ENCODE measurements at regions not wholly inside any gene's neighbourhood (a gene's known extent, or its start where the extent isn't known, plus 50 kb on each side); places are given as distances from the start of the nearest gene placed in this dataset.
A peak's percentile ranks its signal among the peaks of the same experiment; 100 is the strongest.

DNA sequence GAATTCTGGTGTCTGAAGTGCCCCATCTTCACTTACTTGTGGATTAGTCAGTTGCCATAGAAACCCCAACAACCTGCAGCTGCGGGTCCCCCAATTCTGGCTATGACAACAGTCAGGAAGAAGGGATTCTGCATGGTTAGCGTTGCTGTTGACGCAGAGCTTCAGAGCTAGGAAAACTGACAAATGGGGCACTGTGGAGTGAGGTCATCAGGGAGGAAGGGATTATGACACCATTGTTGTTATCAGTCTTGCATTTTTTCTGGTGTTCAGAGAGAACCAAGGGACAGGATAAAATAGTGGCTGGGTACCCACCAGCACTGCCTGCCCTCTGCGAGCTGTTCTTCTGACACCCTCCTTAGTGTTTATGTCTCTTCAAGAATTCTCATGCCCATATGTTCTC, 367.7 kb upstream of the ARRDC4 start:
- intact Hi-C loops (cut with DNase I), result no loop called here
- no peak for ATAC-seq
- no peak for DNase-seq (ENCODE audit: missing footprints)

DNA sequence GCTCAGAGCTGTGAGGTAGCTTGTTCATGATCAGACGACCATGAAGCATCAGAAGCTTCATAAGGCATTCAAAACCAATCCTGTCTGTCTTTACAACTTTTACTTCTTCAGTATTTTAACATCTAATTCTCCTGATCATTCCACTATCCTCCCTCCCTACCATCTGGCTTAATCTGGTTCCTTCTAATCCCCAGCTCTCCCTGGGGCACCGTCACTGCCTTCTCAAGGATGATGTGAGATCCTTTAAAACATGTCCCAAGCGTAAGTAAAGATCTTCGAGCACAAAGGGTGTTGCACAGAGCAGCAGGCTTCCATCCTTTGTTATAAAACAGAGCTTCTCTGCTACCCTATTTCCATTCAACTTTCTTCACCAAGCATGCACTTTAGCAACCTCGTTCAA, 362.7 kb upstream of the ARRDC4 start:
- DNase-seq (ENCODE audit: missing footprints) (no peak), ATAC-seq (no peak)
- intact Hi-C loops (cut with DNase I), result no loop called here

DNA sequence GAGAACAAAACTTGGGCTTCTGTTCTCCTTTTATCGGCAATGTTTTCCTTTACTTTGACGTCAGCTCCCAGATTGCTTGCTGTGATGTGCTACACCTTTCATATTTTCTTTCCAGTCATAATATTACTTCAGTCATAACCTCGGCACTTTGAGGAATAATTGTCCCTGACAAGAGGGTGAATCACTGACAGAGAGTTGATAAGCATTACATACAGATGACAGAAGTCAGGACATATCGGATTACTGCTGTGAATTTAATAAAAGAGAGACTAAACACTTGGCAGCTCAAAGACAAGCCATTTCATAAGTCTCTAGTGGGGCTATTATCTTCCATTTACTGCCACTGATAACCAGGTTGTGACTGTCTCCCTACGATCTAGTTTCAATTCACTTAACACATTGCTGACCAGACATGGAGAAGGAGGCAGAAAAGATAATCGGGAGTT, 362.1 kb upstream of the ARRDC4 start:
- intact Hi-C loops (cut with DNase I), result no loop called here
- DNase-seq (ENCODE audit: missing footprints) (no peak), ATAC-seq (no peak)

DNA sequence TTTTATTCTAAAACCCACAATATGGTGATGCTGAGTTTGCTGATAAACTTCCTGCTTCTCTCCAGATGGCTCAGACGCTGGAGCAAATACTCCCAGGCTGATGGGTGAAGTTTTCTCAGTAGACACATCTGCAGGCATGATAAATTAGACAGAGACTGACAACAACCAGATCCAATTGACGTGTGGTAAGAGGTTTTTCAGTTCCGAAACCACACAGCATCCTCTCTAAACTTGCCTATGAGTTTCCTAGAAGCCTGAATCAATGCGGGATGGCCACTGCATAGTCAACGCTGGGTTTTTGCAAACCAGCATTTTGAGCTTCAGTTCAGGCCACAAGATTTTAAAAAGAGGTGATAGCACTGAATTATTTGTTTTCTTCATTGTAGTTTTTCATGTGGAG, 360.3 kb upstream of the ARRDC4 start:
- DNase-seq (ENCODE audit: missing footprints), result no peak
- intact Hi-C loops (cut with DNase I), result no loop called here
- no peak for ATAC-seq

DNA sequence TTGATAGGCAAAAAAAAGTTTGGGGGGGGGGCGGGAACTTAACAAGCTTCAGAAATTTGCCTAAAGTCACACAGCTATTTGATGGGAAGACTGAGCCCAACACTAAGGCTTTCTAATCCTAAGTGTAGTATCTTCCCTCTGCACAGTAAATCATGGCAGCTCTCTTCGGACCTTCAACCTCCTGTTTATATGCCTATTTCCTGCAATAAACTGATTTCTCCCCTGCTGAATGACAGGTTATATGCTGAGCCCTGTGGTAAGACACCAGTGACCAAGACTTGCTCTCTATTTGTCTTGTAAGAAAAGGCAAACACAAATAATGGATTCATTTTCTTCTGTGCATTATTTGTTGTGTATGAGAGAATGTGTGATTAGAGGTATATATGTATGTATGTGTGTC, 355.8 kb upstream of the ARRDC4 start:
- intact Hi-C loops (cut with DNase I), result no loop called here
- no peak for ATAC-seq
- DNase-seq (ENCODE audit: missing footprints), result no peak

DNA sequence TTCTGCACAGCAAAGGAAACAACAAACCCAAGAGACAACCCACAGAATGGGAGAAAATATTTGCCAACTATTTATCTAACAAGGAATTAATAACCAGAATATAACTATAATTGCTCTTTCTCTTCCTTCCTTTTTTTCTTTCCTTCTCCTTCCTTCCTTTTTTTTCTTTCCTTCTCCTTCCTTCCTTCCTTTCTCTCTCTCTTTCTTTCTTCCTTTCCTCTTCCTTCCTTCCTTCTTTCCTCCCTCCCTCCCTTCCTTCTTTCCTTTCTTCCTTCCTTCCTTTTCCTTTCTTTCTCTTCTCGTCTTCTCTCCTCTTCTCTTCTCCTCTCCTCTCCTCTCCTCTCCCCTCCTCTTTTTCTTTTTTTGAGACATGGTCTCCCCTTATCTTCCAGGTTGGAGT, 345.4 kb upstream of the ARRDC4 start:
- DNase-seq (ENCODE audit: missing footprints), result no peak
- ATAC-seq, result no peak
- intact Hi-C loops (cut with DNase I), result no loop called here

DNA sequence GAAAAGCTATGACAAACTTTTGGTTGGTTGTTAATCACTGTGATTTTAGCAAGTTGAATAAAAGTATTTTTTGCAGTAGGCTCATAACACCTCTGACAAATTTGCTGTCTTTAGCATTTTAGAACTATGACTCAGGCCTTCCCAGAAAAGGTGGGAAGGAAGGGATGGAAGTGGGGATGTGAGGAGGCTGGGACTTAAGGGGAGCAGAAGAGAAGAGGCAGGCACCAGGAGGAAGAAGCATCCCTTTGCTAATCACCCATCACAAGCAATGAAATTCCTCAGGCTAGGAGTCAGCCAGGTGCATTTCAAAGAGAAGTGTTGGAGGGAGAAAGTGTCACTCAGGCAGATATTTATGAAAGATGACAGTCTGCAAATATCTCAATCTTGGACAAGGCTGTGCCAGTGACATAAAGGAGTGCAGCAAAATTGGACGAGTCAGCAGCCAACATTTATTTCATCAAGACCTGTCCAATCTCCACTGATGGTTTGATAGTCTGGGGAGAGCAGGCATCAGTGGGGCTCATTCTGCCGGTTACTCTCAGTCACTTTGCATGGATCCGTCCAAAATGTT, 337.3 kb upstream of the ARRDC4 start:
- intact Hi-C loops (cut with DNase I), result no loop called here
- ATAC-seq (no peak), DNase-seq (ENCODE audit: missing footprints) (no peak)

DNA sequence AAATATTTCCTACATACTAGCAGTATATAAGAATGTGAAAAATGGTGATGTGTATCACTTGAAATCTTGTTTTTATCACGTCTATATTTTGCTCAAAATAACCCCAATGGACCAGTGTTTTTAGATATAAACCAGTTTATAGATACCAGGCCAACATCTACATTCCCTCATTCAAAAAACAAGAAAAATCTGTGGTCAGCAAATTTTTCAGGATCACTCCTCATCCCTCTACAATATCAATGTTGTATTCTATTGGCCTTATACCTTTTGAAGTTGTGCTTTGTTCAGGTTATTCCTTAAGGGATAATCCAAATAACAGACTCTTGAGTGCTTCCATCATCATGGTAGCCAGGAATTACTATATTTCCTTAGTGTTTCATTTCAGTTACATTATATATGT, 332.9 kb upstream of the ARRDC4 start:
- ATAC-seq (no peak), DNase-seq (ENCODE audit: missing footprints) (no peak)
- intact Hi-C loops (cut with DNase I), result no loop called here

DNA sequence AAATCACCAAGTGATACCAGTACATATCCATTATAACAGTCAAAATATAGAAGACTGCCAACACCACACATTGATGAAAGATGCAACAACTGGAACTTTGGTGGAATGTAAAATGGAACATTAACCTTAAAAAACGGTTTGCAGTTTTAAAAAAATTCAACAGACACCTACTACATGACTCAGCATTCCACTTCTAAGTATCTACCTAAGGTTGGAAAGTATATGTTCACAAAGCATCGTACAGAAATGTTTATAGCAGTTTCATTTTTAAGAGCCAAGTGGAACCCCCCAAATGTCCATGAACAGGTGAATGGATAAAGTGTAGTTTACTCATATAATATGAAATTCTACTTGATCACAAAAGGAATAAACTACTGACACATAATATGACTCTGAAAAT, 314.7 kb upstream of the ARRDC4 start:
- no peak for ATAC-seq
- no peak for DNase-seq (ENCODE audit: missing footprints)
- intact Hi-C loops (cut with DNase I), result no loop called here

DNA sequence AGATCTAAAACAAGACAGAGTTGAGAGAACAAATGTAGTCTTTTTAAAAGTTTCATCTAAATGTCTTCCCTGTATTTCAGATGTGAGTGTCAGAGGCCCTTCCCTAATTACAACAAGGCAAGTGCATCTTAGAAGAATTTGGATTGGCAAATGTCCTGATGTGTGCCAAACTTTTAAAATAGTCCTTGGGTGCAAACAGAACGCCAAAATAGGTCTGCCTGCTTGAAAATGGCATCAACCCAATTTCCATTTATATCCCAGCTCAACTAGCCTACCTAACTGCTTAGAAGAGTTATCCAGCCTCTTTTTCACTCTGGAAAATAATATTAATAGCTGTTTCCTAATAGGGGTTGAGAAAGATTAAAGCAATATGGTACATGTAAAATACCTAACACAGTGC, 311.8 kb upstream of the ARRDC4 start:
- intact Hi-C loops (cut with DNase I), result no loop called here
- DNase-seq (ENCODE audit: missing footprints), result no peak
- no peak for ATAC-seq

DNA sequence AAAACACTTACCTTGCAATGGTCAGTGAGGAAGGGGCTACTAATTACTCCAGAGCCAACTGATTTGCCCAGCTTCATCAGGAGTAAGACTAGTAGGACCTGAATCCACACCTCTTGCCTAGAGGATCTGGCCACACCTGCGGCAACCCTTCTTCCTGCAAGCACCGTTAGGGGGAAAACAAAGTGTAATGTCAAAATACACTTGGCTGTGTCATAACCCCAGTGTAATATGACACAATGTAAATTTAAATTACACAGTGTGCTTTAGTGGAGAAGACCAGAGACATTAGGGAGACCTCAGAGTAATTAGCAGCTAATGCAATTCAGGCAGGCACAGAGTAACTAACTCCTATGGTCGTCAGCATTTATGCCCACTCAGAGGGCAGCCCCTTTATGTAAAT, 308.5 kb upstream of the ARRDC4 start:
- intact Hi-C loops (cut with DNase I), result no loop called here

DNA sequence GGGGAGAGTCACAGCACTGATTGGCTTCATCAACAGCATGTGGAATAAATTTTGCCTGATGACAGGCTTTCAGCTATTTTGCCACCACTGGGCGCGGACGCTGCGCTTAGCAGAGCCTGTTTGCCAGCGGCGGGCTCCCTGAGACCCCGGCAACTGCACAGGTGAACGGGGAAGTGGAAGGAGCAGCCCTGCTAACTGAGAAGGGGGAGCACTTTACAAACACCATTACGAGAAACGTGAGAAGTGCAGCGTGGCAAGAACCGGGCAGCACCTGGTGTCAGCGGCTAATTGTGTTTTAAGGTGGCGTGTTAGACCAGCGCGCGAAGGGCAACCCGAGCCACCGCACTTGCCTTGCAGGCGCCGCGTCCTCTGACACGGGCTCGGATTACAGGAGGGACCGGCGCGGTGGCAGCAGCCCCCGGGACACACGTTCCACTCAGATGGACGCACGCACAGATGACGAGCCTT, 307.8 kb upstream of the ARRDC4 start:
- DNase-seq (ENCODE audit: missing footprints) (peak; percentile 63), ATAC-seq (no peak)
- intact Hi-C loops (cut with DNase I), result no loop called here

More for the DNA sequence above, 308.5 kb upstream of the ARRDC4 start:
- no peak for ATAC-seq
- no peak for DNase-seq (ENCODE audit: missing footprints)

DNA sequence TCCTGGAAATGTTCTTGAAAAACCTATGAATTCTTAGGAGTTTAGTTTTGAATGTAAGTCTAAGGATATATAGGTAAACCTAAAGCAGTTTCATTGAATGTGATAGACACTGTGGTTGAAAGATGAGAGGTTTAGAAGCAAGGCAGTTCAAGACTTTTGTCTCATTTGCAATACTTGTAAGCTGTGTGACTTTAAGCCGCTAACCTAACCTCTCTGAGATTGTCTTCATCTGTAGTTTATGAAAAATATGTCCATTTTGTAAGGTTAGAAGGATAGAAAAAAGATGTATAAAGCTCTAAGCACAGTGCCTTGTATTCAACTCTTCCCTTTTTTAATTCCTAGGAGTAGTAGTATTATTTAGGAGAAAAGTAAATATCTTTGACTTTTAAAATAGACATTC, 306.6 kb upstream of the ARRDC4 start:
- no peak for DNase-seq (ENCODE audit: missing footprints)
- no peak for ATAC-seq
- intact Hi-C loops (cut with DNase I), result no loop called here

DNA sequence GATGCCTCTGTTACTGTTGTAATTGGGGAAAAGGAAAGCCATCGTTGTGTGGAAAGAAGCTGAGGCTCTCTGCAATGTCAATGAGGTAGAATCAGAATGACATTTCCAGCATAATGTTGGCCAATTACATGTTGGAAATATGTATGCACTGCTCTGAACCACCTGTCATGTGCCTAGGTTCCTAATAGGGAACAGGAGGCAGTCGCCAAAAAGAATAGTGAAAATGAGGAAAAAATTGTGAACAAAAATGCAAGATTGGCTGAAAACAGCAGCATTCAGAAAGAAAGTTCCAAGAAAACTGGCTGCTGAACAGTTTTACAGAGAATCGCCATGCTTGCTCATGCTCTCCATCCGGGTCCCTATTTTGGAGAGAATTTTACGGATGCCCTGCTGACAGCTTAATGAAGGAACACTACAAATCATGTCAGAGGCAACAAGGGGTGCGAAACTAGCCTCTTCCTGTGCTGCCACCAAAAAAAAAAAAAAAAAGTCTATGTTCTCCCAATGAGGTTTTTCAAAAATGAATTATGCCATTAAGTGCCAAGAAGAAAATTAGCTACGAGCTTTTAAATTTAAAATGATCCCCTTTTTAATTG, 305.9 kb upstream of the ARRDC4 start:
- ATAC-seq (no peak), DNase-seq (ENCODE audit: missing footprints) (no peak)
- intact Hi-C loops (cut with DNase I), result no loop called here

DNA sequence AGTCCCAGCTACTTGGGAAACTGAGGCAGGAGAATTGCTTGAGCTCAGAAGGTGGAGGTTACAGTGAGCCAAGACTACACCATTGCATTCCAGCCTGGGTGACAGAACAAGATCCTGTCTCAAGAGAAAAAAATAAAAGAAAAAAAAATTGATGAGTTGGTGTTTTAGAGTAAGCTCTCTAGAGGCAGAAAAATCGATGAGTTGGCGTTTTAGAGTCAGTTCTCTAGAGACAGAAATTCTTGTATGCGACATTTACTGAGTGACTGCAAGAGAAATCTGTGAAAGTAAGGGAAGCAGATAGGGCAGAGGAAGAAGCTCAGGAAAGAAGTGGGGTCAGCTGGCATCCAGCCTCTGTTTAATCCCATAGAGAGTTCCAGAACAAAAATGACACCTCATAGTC, 298.7 kb upstream of the ARRDC4 start:
- intact Hi-C loops (cut with DNase I), result no loop called here
- no peak for ATAC-seq

DNA sequence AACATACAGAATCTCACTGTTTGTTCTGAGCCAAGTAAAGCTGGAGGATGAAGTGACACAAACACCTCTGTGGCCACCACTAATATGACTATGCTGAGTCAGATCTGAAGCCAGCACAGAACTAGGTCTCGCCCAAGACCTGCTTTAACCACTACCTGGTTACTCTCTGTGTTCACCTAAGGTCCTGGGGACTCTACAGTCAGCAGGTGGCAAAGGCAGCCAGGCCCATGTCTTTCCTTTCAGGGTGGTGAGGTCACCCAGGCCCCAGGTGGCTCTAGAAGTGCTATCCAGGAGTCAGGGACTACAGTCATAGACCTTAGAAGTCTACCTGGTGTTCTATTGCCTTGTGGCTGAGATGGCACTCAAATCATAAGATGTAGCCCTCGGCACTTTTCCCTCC, 287.9 kb upstream of the ARRDC4 start:
- DNase-seq (ENCODE audit: missing footprints) (no peak), ATAC-seq (no peak)
- intact Hi-C loops (cut with DNase I), result no loop called here

More for the DNA sequence above, 298.7 kb upstream of the ARRDC4 start:
- DNase-seq (ENCODE audit: missing footprints), result no peak

DNA sequence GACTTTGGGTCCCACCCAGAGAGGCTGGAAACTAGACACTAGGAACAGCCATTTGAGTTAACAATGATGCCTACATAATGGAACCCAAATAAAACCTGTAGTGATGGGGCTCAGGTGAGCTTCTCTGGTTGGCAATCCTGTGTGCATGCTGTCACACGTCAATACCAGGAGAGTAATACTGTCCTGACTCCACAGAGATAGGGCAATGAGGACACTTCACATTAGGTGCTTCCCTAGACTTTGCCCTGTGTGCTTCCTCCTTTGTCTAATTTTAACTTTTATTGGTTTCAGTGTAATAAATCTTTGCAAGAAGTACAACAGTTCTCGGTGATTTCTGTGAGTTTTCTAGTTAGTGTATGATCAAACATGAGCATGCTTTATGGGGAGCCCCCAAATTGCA, 281.8 kb upstream of the ARRDC4 start:
- ATAC-seq, result no peak
- intact Hi-C loops (cut with DNase I), result no loop called here

DNA sequence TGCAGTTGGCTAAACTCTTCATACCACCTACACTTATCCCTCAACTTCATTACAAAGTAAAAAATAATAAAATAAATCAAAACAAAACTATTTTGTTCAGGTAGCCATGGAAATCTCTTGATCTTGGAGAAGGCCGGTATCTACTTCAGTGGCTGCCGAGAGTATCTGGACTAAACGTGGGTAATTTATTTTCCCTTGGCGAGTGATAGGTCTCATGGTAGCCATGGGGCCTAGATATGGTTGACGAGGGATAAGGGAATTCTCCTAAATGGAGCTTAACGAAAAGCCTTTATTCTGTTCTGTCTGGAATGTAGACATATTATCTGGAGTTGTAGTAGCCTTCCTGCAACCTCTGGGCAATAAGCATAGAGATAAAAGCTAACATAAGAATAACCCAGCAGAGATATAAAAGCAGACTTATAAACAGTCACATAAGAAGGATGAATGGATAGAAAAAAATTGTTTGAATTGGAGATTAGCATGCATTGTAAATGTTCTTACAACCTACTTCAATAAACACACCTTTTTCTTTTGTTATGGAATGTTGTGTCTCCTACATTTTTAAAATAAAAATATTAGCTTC, 281.3 kb upstream of the ARRDC4 start:
- no peak for ATAC-seq
- DNase-seq (ENCODE audit: missing footprints), result no peak
- intact Hi-C loops (cut with DNase I), result no loop called here

More for the DNA sequence above, 281.8 kb upstream of the ARRDC4 start:
- no peak for DNase-seq (ENCODE audit: missing footprints)

DNA sequence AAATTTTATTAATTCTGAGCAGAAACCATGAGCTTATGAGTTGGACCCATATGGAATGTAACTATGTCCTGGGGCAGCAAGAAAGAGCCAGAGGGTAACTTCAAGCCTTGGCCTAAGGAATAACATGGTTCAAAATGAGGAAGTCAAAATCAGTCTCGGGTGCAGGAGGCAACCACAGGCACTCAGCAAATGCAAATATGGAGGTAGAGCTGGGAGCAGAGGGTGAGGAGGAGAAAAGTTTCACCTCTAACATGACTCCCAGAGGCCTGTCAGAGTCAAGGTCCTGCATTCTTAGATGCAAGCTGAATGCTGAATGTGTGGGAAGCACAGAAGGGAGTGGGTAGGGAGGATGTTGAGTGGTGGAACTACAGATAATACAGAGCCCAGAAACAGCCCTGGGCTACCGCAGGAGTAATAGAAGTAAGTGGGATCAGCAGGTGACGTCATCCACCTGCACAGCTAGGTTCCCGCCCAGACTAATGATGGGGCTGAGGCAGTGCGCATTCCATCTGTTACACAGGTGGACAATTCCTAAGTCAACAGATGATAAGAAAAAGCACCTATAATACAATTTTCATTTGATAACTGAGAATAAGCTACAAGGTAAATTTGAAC, 279.8 kb upstream of the ARRDC4 start:
- intact Hi-C loops (cut with DNase I), result no loop called here
- ATAC-seq (no peak), DNase-seq (ENCODE audit: missing footprints) (no peak)

DNA sequence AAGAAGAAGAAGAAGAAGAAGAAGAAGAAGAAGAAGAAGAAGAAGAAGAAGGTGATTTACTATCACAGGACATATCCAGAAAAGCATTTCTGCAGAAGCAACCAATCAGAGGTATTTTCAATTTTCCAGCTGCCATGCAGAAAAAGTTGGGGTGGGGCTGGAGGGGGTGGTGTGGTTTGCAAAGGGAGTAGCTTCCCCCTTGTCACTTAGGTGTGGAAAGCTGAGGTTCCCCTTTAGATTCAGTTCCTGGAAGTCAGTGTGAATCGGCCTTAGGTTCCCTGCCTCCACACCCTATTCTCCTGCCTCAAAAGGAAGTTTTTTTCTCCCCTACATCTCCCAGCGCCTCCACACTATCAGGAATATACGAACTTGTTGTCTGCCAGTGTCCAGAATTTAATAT, 276.7 kb upstream of the ARRDC4 start:
- no peak for ATAC-seq
- no peak for DNase-seq (ENCODE audit: missing footprints)
- intact Hi-C loops (cut with DNase I), result no loop called here
